ENCODE measurements at regions not wholly inside any gene's neighbourhood (a gene's known extent, or its start where the extent isn't known, plus 50 kb on each side); places are given as distances from the start of the nearest gene placed in this dataset.

GRCh38 chr3:27797773-27798172 lies 75.7 kb upstream of the EOMES start:
- TF ChIP-seq POLR2A (IDR thresholded peaks at IDR 0.05; ENCODE audit: low read depth, low read length), result no peak
- TF ChIP-seq EZH2 (IDR thresholded peaks at IDR 0.05; ENCODE audit: borderline replicate concordance, low read depth, low read length, severe bottlenecking), result no peak
- TF ChIP-seq, protein P1, sequence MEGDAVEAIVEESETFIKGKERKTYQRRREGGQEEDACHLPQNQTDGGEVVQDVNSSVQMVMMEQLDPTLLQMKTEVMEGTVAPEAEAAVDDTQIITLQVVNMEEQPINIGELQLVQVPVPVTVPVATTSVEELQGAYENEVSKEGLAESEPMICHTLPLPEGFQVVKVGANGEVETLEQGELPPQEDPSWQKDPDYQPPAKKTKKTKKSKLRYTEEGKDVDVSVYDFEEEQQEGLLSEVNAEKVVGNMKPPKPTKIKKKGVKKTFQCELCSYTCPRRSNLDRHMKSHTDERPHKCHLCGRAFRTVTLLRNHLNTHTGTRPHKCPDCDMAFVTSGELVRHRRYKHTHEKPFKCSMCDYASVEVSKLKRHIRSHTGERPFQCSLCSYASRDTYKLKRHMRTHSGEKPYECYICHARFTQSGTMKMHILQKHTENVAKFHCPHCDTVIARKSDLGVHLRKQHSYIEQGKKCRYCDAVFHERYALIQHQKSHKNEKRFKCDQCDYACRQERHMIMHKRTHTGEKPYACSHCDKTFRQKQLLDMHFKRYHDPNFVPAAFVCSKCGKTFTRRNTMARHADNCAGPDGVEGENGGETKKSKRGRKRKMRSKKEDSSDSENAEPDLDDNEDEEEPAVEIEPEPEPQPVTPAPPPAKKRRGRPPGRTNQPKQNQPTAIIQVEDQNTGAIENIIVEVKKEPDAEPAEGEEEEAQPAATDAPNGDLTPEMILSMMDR (IDR thresholded peaks at IDR 0.05; ENCODE audit: extremely low read depth in 1 of 2, insufficient read depth in 1 of 2, low read depth in 1 of 2, low read length in 2 of 2), result no peak
- TF ChIP-seq POLR2AphosphoS5 (IDR thresholded peaks at IDR 0.05; ENCODE audit: insufficient read depth, low read depth, low read length), result no peak
- TF ChIP-seq GATA2 (IDR thresholded peaks at IDR 0.05; ENCODE audit: insufficient read depth, insufficient read length, low read depth, low read length), result no peak
